Gastrocnemius medialis (tissue), 4 donors: ENCODE measurements at regions not wholly inside any gene's neighbourhood (a gene's known extent, or its start where the extent isn't known, plus 50 kb on each side); places are given as distances from the start of the nearest gene placed in this dataset.

Experiments
- CTCF ChIP-seq, 5 experiments: fragments of 450-650 bp in 3 of 5; fragments of 200-600 bp in 2 of 5; sonication (generic) in 2 of 5; IDR thresholded peaks in 4 of 5; conservative IDR thresholded peaks in 1 of 5; 1 replicate in 4 of 5; 2 replicates in 1 of 5; pipeline ENCODE4 v1.5.1; 2016 to 2019; ENCODE audit warnings: antibody characterized with exemption in 5 of 5, mild to moderate bottlenecking in 3 of 5, moderate library complexity in 3 of 5
- POLR2A ChIP-seq, 2 donors: fragments of 450-650 bp; IDR thresholded peaks; one replicate each; pipeline ENCODE4 v1.6.1; 2017; ENCODE audit warnings: antibody characterized with exemption in 2 of 2, mild to moderate bottlenecking in 2 of 2, moderate library complexity in 2 of 2

- TF ChIP-seq CTCF (IDR thresholded peaks at IDR 0.05 in 4 of 5, conservative IDR thresholded peaks at IDR 0.05 in 1 of 5) (no peak), POLR2A (IDR thresholded peaks at IDR 0.05) (no peak)
Observed at GRCh38 chr10:44009891-44010632, 361.4 kb upstream of the ZNF32 start.
